ENCODE measurements at regions not wholly inside any gene's neighbourhood (a gene's known extent, or its start where the extent isn't known, plus 50 kb on each side); places are given as distances from the start of the nearest gene placed in this dataset.

GRCh38 chr5:108606185-108606584 lies 141.5 kb upstream of the FER start:
- TF ChIP-seq CTCF (IDR thresholded peaks at IDR 0.05; ENCODE audit: insufficient read depth, low read depth, low read length): no peak
- TF ChIP-seq EZH2 (IDR thresholded peaks at IDR 0.05; ENCODE audit: insufficient read depth, low read length): no peak

Data from astrocyte (in vitro differentiated cells and primary cell).